ENCODE measurements at regions not wholly inside any gene's neighbourhood (a gene's known extent, or its start where the extent isn't known, plus 50 kb on each side); places are given as distances from the start of the nearest gene placed in this dataset.
"Not testable (repeated sequence)": the region's sequence is repeated elsewhere in the genome, so short reads cannot be mapped to it uniquely, and the experiment has no call there.

DNA sequence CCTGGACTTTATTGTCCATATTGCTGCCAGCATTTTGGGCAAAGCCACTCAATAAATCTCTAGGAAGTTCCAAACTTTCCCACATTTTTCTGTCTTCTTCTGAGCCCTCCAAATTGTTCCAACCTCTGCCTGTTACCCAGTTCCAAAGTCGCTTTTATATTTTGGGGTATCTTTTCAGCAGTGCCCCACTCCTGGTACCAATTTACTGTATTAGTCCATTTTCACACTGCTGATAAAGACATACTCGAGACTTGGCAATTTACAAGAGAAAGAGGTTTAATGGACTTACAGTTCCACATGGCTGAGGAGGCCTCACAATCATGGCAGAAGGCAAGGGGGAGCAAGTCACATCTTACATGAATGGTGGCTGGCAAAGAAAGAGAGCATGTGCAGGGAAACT is 53.4 kb downstream of the AHSP start:
- DNase-seq: not testable (repeated sequence)

DNA sequence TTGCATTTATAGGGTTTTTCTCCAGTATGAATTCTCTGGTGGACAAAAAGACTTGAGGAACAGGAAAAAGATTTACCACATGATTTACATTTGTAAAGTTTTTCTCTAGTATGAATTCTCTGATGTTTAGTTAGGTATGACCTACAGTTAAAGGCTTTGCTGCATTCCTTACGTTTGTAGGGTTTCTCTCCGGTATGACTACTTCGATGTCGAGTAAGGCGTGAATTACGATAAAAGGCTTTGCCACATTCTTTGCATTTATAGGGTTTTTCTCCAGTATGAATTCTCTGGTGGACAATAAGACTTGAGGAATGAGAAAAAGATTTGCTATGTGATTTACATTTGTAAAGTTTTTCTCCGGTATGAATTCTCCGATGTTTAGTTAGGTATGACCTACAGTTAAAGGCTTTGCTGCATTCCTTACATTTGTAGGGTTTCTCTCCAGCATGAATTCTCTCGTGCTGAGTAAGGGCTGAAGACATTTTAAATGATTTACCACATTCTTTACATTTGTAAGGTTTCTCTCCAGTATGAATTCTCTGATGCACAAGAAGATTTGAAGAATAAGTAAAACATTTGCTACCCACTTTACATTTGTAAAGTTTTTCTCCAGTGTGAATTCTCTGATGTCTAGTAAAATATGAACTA is 74.2 kb downstream of the AHSP start:
- not testable (repeated sequence) for DNase-seq

DNA sequence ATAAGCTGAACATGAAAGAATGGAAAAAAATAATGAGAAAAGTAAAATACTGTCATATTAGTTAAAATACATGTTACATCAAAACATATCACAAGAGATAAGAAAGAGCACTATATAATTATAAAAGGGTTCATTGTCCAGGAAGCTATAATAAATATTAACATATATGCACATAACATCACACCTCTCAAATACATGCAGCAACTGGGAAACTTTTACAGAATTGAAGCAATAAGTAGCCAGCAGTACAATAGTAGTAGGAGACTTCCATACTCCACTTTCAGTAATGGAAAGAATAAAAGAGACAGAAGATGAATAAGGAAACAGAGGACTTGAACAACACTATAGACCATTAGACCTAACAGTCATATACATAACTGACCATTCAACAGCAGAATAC is 90.4 kb downstream of the AHSP start:
- DNase-seq: no peak

- DNase-seq: no peak
Measured at GRCh38 chr16:31636433-31636832, 108.7 kb downstream of the AHSP start.

DNA sequence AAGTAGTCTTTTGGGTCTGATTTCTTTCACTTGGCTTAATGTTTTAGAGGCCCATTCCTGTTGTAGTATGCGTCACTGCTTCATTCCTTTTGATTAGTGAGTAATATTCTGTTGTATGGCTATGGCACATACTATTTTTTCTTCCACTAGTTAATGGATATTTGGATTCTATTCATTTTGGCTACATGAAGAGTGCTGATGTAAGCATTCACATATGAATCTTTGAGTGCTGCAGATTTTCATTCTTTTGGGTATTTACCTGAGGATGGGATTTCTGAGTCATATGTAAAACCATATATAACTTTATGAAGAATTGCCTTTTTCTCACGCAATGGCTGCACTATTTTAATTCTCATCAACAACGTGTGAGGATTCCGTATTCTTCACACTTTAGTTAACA is 113.6 kb downstream of the AHSP start:
- DNase-seq: no peak

DNA sequence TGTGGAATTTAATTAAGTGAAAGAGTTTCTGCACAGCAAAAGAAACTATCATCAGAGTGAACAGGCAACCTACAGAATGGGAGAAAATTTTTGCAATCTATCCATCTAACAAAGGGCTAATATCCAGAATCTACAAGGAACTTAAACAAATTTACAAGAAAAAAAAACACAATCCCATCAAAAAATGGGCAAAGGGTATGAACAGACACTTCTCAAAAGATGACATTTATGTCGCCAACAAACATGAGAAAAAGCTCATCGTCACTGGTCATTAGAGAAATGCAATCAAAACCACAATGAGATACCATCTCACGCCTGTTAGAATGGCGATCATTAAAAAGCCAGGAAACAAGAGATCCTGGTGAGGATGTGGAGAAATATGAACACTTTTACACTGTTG is 128.0 kb downstream of the AHSP start:
- not testable (repeated sequence) for DNase-seq

DNA sequence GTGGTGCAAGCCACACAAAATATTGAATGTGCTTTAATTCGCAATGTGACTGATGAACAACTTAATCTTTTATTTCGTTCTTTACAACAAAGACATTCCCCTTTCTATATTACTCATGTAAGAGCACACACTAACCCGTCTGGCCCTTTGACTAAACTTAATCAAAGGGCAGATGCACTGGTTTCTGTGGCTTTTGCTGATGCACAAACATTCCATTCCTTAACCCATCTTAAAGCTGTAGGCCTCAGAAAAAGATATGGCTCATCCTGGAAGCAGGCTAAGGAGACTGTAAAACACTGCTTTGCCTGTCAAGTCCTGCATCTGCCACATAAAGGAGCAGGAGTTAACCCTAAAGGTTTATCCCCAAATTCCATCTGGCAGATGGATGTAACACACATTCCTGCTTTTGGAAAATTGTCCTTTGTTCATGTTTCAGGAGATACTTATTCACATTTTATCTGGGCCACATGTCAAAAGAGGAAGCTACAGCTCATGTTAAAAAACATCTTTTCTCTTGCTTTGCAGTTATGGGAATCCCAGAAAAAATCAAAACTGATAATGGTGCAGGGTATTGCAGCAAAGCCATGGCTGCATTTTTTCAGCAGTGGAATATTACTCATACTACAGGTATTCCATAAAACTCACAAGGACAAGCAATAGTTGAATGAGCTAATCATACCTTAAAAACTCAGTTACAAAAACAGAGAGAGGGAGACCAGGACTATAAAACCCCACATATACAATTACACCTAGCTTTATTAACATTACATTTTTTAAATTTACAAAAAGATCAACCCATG is 137.2 kb downstream of the AHSP start:
- no peak for DNase-seq

DNA sequence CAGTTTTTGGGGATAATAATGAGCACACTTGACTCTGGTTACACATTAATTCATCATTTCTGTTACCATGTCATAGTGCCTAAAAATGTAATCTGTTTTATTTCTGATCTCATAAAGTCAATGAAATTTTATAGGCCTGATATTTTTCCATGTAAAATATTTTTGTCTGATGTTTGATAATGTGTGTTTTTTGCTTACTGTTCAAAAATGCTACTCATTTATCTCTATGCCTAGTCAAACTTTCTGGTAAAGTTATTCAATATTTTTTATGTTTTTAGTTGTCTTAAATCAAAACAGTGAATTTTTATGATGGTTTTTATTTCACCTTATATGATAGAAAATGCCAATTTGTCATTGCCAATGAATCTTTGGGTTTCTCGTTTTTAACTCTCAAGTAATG is 147.0 kb downstream of the AHSP start:
- no peak for DNase-seq

- DNase-seq: no peak
Measured at GRCh38 chr16:31676731-31677130, 149.0 kb downstream of the AHSP start.

- DNase-seq: no peak
Measured at GRCh38 chr16:31678649-31679325, 151.1 kb downstream of the AHSP start.

- not testable (repeated sequence) for DNase-seq
Measured at GRCh38 chr16:31689331-31689730, 161.6 kb downstream of the AHSP start.

- not testable (repeated sequence) for DNase-seq
Measured at GRCh38 chr16:31692338-31692737, 164.6 kb downstream of the AHSP start.

- no peak for DNase-seq
Measured at GRCh38 chr16:31693733-31694132, 166.0 kb downstream of the AHSP start.

DNA sequence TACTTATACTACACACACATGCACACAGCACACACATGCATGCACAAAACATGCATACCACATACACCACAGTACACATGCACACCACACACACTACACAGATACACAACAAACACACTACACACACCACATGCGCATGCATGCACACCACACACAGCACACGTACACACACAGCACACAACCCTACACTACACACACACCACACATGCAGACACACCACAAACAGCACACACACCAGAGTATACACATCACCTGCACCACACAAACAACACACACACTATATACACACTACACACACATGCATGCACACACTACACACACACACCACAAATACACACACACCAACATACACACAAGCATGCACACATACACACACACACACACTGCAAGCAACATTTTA is 166.8 kb downstream of the AHSP start:
- no peak for DNase-seq

GRCh38 chr16:31695667-31696066 is 168.0 kb downstream of the AHSP start:
- DNase-seq: no peak

DNA sequence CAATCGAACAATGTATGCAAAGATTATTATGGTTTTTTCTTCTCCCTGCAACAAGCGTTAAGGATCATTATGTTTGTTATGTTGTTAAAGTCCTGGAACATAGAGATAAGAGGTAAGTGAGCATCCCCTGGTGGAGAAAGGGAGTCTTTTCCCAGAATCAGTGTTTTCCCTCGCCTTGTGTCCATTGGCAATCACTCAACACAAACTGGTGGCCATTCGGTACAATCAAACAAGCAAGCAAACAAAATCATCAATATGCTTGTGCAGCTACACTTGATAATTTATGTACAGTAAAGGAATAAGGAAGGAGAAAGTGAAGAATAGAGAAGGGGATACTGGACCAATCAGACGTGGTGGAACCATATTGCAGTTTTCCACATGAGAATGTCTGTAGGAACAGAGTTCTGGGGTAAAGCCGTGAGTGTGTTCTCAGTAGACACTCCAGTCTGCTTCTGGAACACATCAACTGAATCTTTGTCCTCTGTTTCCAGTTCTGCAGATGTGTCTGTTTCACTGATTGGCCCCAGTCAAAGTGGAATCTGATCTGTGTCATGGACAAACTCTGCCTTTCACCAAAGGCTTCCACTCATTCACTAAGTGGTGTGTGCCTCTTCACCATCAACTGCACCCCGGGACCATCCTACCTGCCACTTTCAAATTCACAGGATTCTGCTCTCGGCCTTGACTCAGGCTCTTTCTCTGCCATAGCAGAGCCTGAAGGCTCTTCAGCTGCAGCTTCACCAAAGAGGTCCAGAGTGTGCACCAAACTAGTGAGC is 169.5 kb downstream of the AHSP start:
- no peak for DNase-seq

DNA sequence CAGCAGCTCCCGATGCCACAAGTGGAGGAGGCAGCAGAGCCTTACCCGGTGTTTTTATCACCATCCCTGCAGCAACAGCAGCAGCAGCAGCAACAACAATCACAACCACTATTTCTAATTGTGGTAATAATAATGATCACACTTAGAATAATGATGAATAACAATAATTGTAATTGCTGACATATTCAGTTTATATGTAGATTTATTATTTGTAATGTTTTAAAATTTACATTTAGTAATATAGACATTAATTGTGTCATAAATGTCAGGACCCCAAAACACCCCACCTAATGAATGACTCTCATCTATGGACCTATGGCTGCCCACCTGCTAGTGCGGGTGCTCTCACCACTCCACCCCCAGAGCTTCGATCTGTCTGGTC is 170.0 kb downstream of the AHSP start:
- DNase-seq: no peak

GRCh38 chr16:31698901-31699300 is 171.2 kb downstream of the AHSP start:
- no peak for DNase-seq

GRCh38 chr16:31699601-31700000 is 171.9 kb downstream of the AHSP start:
- DNase-seq: no peak

- DNase-seq: no peak
Measured at GRCh38 chr16:31700200-31700529, 172.5 kb downstream of the AHSP start.

- peak; percentile 91 for DNase-seq
Measured at GRCh38 chr16:31700530-31701388, 172.8 kb upstream of the ZNF267 start.

- no peak for DNase-seq
Measured at GRCh38 chr16:31701734-31702133, 171.9 kb upstream of the ZNF267 start.
